ENCODE measurements at regions not wholly inside any gene's neighbourhood (a gene's known extent, or its start where the extent isn't known, plus 50 kb on each side); places are given as distances from the start of the nearest gene placed in this dataset.

DNA sequence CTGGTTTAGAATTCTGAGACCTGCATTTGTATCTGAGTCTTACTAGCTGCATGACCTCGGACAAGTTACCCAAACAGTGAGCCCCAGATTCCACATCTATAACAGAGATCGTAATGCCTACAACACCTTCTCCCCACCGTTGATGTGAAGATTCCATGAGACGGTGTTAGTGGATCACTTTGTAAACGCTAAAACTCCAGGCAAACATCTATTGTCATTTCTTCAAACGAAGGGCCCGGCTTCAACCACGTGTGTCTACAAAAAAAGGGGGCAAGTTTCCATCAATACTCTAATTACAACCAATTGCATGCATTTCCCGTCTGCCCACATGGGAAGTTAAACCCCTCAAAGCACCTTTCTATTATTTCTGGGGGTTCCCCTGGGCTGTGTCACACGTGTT, 99.1 kb upstream of the ENPP6 start:
- no peaks in the 10 kb centered on the region for H4K20me1 ChIP-seq (replicated peaks in 1 of 2; ENCODE audit: control insufficient read depth in 1 of 2, insufficient read depth in 2 of 2, low read length in 2 of 2)
- H3K18ac ChIP-seq (ENCODE audit: extremely low read depth, low read length), result no peak overlapping the region
- H3K9me3 ChIP-seq (ENCODE audit: insufficient read depth in 2 of 2, low read depth in 1 of 2, low read length in 1 of 2), result no peaks in the 10 kb centered on the region
- no peaks in the 10 kb centered on the region for H3K23me2 ChIP-seq (ENCODE audit: low read depth, low read length)
- no peak overlapping the region for H3K56ac ChIP-seq (replicated peaks; ENCODE audit: insufficient read length, low read depth, low read length)
- H3K4ac ChIP-seq (replicated peaks; ENCODE audit: insufficient read length, low read depth, low read length), result no peak overlapping the region
- no peak overlapping the region for H4K8ac ChIP-seq (ENCODE audit: extremely low read depth, insufficient read depth, low read length)
- H3K23ac ChIP-seq (ENCODE audit: insufficient read length), result no peak overlapping the region
- no peaks in the 10 kb centered on the region for H3K36me3 ChIP-seq (ENCODE audit: control insufficient read depth in 2 of 4, insufficient read depth in 4 of 4, low read length in 3 of 4)
- no peak overlapping the region for H2BK20ac ChIP-seq (ENCODE audit: low read length)
- H4K91ac ChIP-seq (replicated peaks; ENCODE audit: insufficient read length, low read length), result no peak overlapping the region
- FAIRE-seq (no peak), DNase-seq (ENCODE audit: low read depth in 1 of 2, low spot score in 2 of 2) (peak in 1 of 2 experiments; percentile 20)
- H3K79me1 ChIP-seq (ENCODE audit: low read depth, low read length), result no peaks in the 10 kb centered on the region
- WGBS, 2 experiments (ENCODE audit: extremely low coverage in 1 of 2, insufficient coverage in 1 of 2, insufficient read length in 1 of 2, insufficient replicate concordance in 2 of 2, low coverage in 1 of 2, low lambda C conversion rate in 2 of 2, missing lambda C conversion rate in 1 of 2), result 89% methylated on average over 10 of the region's 10 CpGs; no CpG with 5 or more reads in 1 of the 2 experiments
- POLR2A ChIA-PET (ENCODE audit: partially characterized antibody), result no interaction called here
- no peak overlapping the region for H2BK120ac ChIP-seq (replicated peaks; ENCODE audit: low read depth, low read length)
- no peak overlapping the region for H3K4me2 ChIP-seq (ENCODE audit: insufficient read depth in 1 of 2, low read depth in 2 of 2, low read length in 2 of 2)
- no peak overlapping the region for H2BK15ac ChIP-seq (ENCODE audit: low read length)
- H2AK5ac ChIP-seq (ENCODE audit: low read depth, low read length), result no peak overlapping the region
- no peak overlapping the region for H4K5ac ChIP-seq (ENCODE audit: insufficient read length, low read depth, low read length)
- no peaks in the 10 kb centered on the region for H3K79me2 ChIP-seq (ENCODE audit: control insufficient read depth in 1 of 2, insufficient read depth in 2 of 2, low read length in 2 of 2)
- H3K4me1 ChIP-seq (replicated peaks in 1 of 4; ENCODE audit: control insufficient read depth in 3 of 4, insufficient read depth in 4 of 4, low read length in 3 of 4), result peaks cover 0 to 8% (median 2%) of the 10 kb centered on the region in 4 experiments; a peak in 4 of 7 replicates
- CTCF ChIA-PET (ENCODE audit: partially characterized antibody), result interaction anchor here (1.8 kb wide), 1 partner anchor 37 kb away, joined by 5 read pairs; no protein-coding TSS in a partner anchor
- no peak overlapping the region for H2AFZ ChIP-seq (ENCODE audit: low read length)
- H3K27me3 ChIP-seq (replicated peaks in 1 of 4; ENCODE audit: control insufficient read depth in 3 of 4, extremely low read depth in 1 of 4, insufficient read depth in 3 of 4, low read length in 3 of 4), result no peaks in the 10 kb centered on the region
- no peak overlapping the region for H3K4me3 ChIP-seq (ENCODE audit: extremely low read depth in 1 of 4, insufficient read depth in 2 of 4, low read depth in 3 of 4, low read length in 4 of 4)
- H2BK12ac ChIP-seq (ENCODE audit: low read depth, low read length), result no peak overlapping the region
- H3K9ac ChIP-seq (replicated peaks in 1 of 4; ENCODE audit: extremely low read depth in 1 of 4, low read depth in 3 of 4, low read length in 3 of 4), result no peak overlapping the region
- no peak overlapping the region for H3K27ac ChIP-seq (ENCODE audit: low read depth, low read length)
- no peak overlapping the region for H2BK5ac ChIP-seq (ENCODE audit: low read depth, low read length)
- H3K14ac ChIP-seq (ENCODE audit: insufficient read length), result no peak overlapping the region
- TF ChIP-seq SAP30 (IDR thresholded peaks at IDR 0.05; ENCODE audit: insufficient read depth, insufficient replicate concordance, low read length), result no peak
- TF ChIP-seq TBP (IDR thresholded peaks at IDR 0.05; ENCODE audit: low read depth, low read length), result no peak
- TF ChIP-seq, protein P1, sequence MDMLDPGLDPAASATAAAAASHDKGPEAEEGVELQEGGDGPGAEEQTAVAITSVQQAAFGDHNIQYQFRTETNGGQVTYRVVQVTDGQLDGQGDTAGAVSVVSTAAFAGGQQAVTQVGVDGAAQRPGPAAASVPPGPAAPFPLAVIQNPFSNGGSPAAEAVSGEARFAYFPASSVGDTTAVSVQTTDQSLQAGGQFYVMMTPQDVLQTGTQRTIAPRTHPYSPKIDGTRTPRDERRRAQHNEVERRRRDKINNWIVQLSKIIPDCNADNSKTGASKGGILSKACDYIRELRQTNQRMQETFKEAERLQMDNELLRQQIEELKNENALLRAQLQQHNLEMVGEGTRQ (IDR thresholded peaks at IDR 0.05; ENCODE audit: low read length), result no peak
- TF ChIP-seq, protein P2, sequence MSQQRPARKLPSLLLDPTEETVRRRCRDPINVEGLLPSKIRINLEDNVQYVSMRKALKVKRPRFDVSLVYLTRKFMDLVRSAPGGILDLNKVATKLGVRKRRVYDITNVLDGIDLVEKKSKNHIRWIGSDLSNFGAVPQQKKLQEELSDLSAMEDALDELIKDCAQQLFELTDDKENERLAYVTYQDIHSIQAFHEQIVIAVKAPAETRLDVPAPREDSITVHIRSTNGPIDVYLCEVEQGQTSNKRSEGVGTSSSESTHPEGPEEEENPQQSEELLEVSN (IDR thresholded peaks at IDR 0.05), result no peak
- no peak for TF ChIP-seq NANOG (IDR thresholded peaks at IDR 0.05; ENCODE audit: insufficient read depth, low read depth, low read length, poor library complexity, severe bottlenecking)
- TF ChIP-seq KDM5A (IDR thresholded peaks at IDR 0.05; ENCODE audit: low read length), result no peak
- TF ChIP-seq RAD21 (IDR thresholded peaks at IDR 0.05 in 1 of 2, conservative IDR thresholded peaks at IDR 0.05 in 1 of 2; ENCODE audit: low read depth in 2 of 2, low read length in 2 of 2), result no peak
- no peak for TF ChIP-seq SP4 (IDR thresholded peaks at IDR 0.05; ENCODE audit: low read length)
- TF ChIP-seq EP300 (IDR thresholded peaks at IDR 0.05; ENCODE audit: borderline replicate concordance in 1 of 2, low read depth in 2 of 2, low read length in 2 of 2), result no peak
- no peak for TF ChIP-seq JUN (IDR thresholded peaks at IDR 0.05; ENCODE audit: low read depth, low read length)
- no peak for TF ChIP-seq CHD2 (IDR thresholded peaks at IDR 0.05; ENCODE audit: low read length)
- TF ChIP-seq PHF8 (conservative IDR thresholded peaks at IDR 0.05; ENCODE audit: low read depth, low read length), result no peak
